HG03460 (cell line): ENCODE measurements at regions not wholly inside any gene's neighbourhood (a gene's known extent, or its start where the extent isn't known, plus 50 kb on each side); places are given as distances from the start of the nearest gene placed in this dataset.
"Not testable (repeated sequence)": the region's sequence is repeated elsewhere in the genome, so short reads cannot be mapped to it uniquely, and the experiment has no call there.

ENCODE experiments used
- ATAC-seq: cut with Tn5 transposase; IDR thresholded peaks from one replicate; pipeline ENCODE4 v1.9.1; 2021; ENCODE audit not compliant: unreplicated experiment

GRCh38 chr11:80733790-80734189, 1293.0 kb upstream of the TENM4 start:
- no peak for ATAC-seq

- ATAC-seq: no peak
Measured at GRCh38 chr11:80733361-80733760, 1292.5 kb upstream of the TENM4 start.

- ATAC-seq: peak; percentile 86
Measured at GRCh38 chr11:80727315-80727714, 1286.5 kb upstream of the TENM4 start.

- no peak for ATAC-seq
Measured at GRCh38 chr11:80726236-80726635, 1285.4 kb upstream of the TENM4 start.

GRCh38 chr11:80724366-80724765, 1283.5 kb upstream of the TENM4 start:
- ATAC-seq: no peak

- no peak for ATAC-seq
Measured at GRCh38 chr11:80722629-80723028, 1281.8 kb upstream of the TENM4 start.

- no peak for ATAC-seq
Measured at GRCh38 chr11:80720295-80720694, 1279.5 kb upstream of the TENM4 start.

- no peak for ATAC-seq
Measured at GRCh38 chr11:80719292-80719646, 1278.4 kb upstream of the TENM4 start.

GRCh38 chr11:80718611-80719291, 1277.9 kb upstream of the TENM4 start:
- no peak for ATAC-seq

GRCh38 chr11:80702264-80702663, 1261.4 kb upstream of the TENM4 start:
- ATAC-seq: no peak

- ATAC-seq: no peak
Measured at GRCh38 chr11:80700386-80700785, 1259.6 kb upstream of the TENM4 start.

- not testable (repeated sequence) for ATAC-seq
Measured at GRCh38 chr11:80699406-80700177, 1258.8 kb upstream of the TENM4 start.

- no peak for ATAC-seq
Measured at GRCh38 chr11:80698637-80699036, 1257.8 kb upstream of the TENM4 start.

GRCh38 chr11:80694385-80694784, 1253.6 kb upstream of the TENM4 start:
- no peak for ATAC-seq

- ATAC-seq: no peak
Measured at GRCh38 chr11:80687941-80688340, 1247.1 kb upstream of the TENM4 start.

- ATAC-seq: no peak
Measured at GRCh38 chr11:80686889-80687288, 1246.1 kb upstream of the TENM4 start.

GRCh38 chr11:80673566-80673965, 1232.7 kb upstream of the TENM4 start:
- no peak for ATAC-seq

GRCh38 chr11:80669620-80670019, 1228.8 kb upstream of the TENM4 start:
- no peak for ATAC-seq

- no peak for ATAC-seq
Measured at GRCh38 chr11:80668039-80668438, 1227.2 kb upstream of the TENM4 start.

- ATAC-seq: no peak
Measured at GRCh38 chr11:80655834-80656233, 1215.0 kb upstream of the TENM4 start.

- ATAC-seq: no peak
Measured at GRCh38 chr11:80650966-80651365, 1210.1 kb upstream of the TENM4 start.

GRCh38 chr11:80649186-80649585, 1208.4 kb upstream of the TENM4 start:
- no peak for ATAC-seq

- ATAC-seq: no peak
Measured at GRCh38 chr11:80638296-80638695, 1197.5 kb upstream of the TENM4 start.
